CD4-positive, alpha-beta T cell (primary cell): ENCODE measurements at regions not wholly inside any gene's neighbourhood (a gene's known extent, or its start where the extent isn't known, plus 50 kb on each side); places are given as distances from the start of the nearest gene placed in this dataset.

ENCODE experiments used
- ATAC-seq: fragments of 200-7000 bp; cut with Tn5 transposase; one replicate; pipeline ENCODE4 v1.10.0; 2022; ENCODE audit warnings: mild to moderate bottlenecking; ENCODE audit not compliant: poor library complexity
- CTCF ChIA-PET: fragments of 350-600 bp; sonication (Branson Sonifier 250); formaldehyde crosslinking; loops from one replicate; lab custom pipeline; 2021; ENCODE audit warnings: antibody characterized with exemption, inconsistent platforms; lab: Charles Lee
- POLR2A ChIA-PET: fragments of 350-600 bp; sonication (Branson Sonifier 250); formaldehyde crosslinking; loops from one replicate; lab custom pipeline; 2021; ENCODE audit warnings: antibody characterized with exemption, inconsistent platforms; lab: Charles Lee
- DNase-seq, 14 experiments: peaks; one replicate each; pipeline ENCODE4 v3.0.0-alpha.2; 2013 to 2020; ENCODE audit warnings: mixed read lengths in 2 of 14
- H3K27ac ChIP-seq, 2 donors: one replicate each; pipeline versions ENCODE4 v1.5.1 to v1.7.0; 2013; ENCODE audit warnings: low read length in 2 of 2, low read depth in 1 of 2, mild to moderate bottlenecking in 1 of 2
- H3K27me3 ChIP-seq, 2 experiments: 1 replicate in 1 of 2; 2 replicates in 1 of 2; pipeline versions ENCODE4 v1.6.1 to v1.7.0; 2013; ENCODE audit warnings: low read length in 2 of 2, control low read depth in 1 of 2, mild to moderate bottlenecking in 1 of 2, moderate library complexity in 1 of 2; ENCODE audit not compliant: insufficient read depth in 2 of 2, control insufficient read depth in 1 of 2
- H3K36me3 ChIP-seq: one replicate; pipeline ENCODE4 v1.6.1; 2013; ENCODE audit warnings: low read length, control low read depth; ENCODE audit not compliant: insufficient read depth
- H3K4me1 ChIP-seq: one replicate; pipeline ENCODE4 v1.6.1; 2013; ENCODE audit warnings: low read length, control low read depth; ENCODE audit not compliant: insufficient read depth
- H3K4me3 ChIP-seq: one replicate; pipeline ENCODE4 v1.5.1; 2013; ENCODE audit warnings: mild to moderate bottlenecking, low read length, moderate library complexity
- H3K9me3 ChIP-seq, 2 experiments: 1 replicate in 1 of 2; 2 replicates in 1 of 2; pipeline versions ENCODE4 v1.6.1 to v1.7.0; 2013; ENCODE audit warnings: low read length in 2 of 2, mild to moderate bottlenecking in 2 of 2, control low read depth in 1 of 2, moderate library complexity in 1 of 2; ENCODE audit not compliant: control insufficient read depth in 1 of 2, insufficient read depth in 1 of 2
- H3K27ac Mint-ChIP-seq: one replicate; pipeline ENCODE4 v1.8.0; 2020; ENCODE audit warnings: mixed read lengths
- H3K27me3 Mint-ChIP-seq: one replicate; pipeline ENCODE4 v1.8.0; 2021; ENCODE audit warnings: mixed read lengths
- H3K36me3 Mint-ChIP-seq: one replicate; pipeline ENCODE4 v1.8.0; 2021; ENCODE audit warnings: low read depth, mixed read lengths
- H3K4me1 Mint-ChIP-seq: one replicate; pipeline ENCODE4 v1.8.0; 2021; ENCODE audit warnings: low read depth, mixed read lengths
- H3K4me3 Mint-ChIP-seq: one replicate; pipeline ENCODE4 v1.8.0; 2020; ENCODE audit warnings: mild to moderate bottlenecking, mixed read lengths
- H3K9me3 Mint-ChIP-seq: one replicate; pipeline ENCODE4 v1.8.0; 2020; ENCODE audit warnings: mixed read lengths
- CTCF ChIP-seq: fragments of 200-600 bp; IDR thresholded peaks from one replicate; pipeline ENCODE4 v1.8.0; 2022; ENCODE audit warnings: antibody characterized with exemption, mild to moderate bottlenecking
- intact Hi-C, 2 experiments: fragments of 100-400 bp; cut with DNase I in 1 of 2; cut with micrococcal nuclease in 1 of 2; formaldehyde crosslinking; loops; one replicate each; pipeline versions ENCODE4 v1.15.1 to v1.9.0; 2023 to 2025; cut with DNase I, micrococcal nuclease

- no peaks in the 10 kb centered on the region for H3K36me3 Mint-ChIP-seq
- intact Hi-C loops = no loop called here
- no peaks in the 10 kb centered on the region for H3K9me3 ChIP-seq
- no peaks in the 10 kb centered on the region for H3K4me1 Mint-ChIP-seq
- no peak overlapping the region for H3K27ac Mint-ChIP-seq
- no peak overlapping the region for H3K4me3 Mint-ChIP-seq
- H3K9me3 Mint-ChIP-seq = no peaks in the 10 kb centered on the region
- POLR2A ChIA-PET = no interaction called here
- no peaks in the 10 kb centered on the region for H3K36me3 ChIP-seq
- no peak overlapping the region for H3K27ac ChIP-seq
- no peak for DNase-seq
- peaks cover 0 to 5% of the 10 kb centered on the region in 2 experiments for H3K27me3 ChIP-seq
- no peak for TF ChIP-seq CTCF
- CTCF ChIA-PET = interaction anchor here (0.9 kb wide), 1 partner anchor 14 kb away, joined by 4 read pairs; no protein-coding TSS in a partner anchor
- H3K4me1 ChIP-seq = no peaks in the 10 kb centered on the region
- H3K27me3 Mint-ChIP-seq = peaks cover 22% of the 10 kb centered on the region
- no peak for ATAC-seq
- H3K4me3 ChIP-seq = no peak overlapping the region
Observed at GRCh38 chr4:112952313-112952700, 97.1 kb upstream of the ANK2 start.

GRCh38 chr4:112953262-112953661, 96.2 kb upstream of the ANK2 start:
- Histone ChIP-seq H3K9me3 (no peaks in the 10 kb centered on the region), H3K27me3 (peaks cover 0 to 5% of the 10 kb centered on the region in 2 experiments), H3K36me3 (no peaks in the 10 kb centered on the region), H3K4me1 (no peaks in the 10 kb centered on the region), H3K27ac (no peak overlapping the region), H3K4me3 (no peak overlapping the region)
- ChIA-PET CTCF (no interaction called here), POLR2A (no interaction called here)
- Mint-ChIP-seq H3K4me3 (no peak overlapping the region), H3K27ac (no peak overlapping the region), H3K27me3 (peaks cover 22% of the 10 kb centered on the region), H3K36me3 (no peaks in the 10 kb centered on the region), H3K9me3 (no peaks in the 10 kb centered on the region), H3K4me1 (no peaks in the 10 kb centered on the region)
- TF ChIP-seq CTCF = no peak
- intact Hi-C loops = no loop called here
- ATAC-seq (no peak), DNase-seq (no peak)

GRCh38 chr4:112954286-112954685, 95.2 kb upstream of the ANK2 start:
- no peaks in the 10 kb centered on the region for H3K36me3 Mint-ChIP-seq
- H3K4me3 Mint-ChIP-seq = no peak overlapping the region
- TF ChIP-seq CTCF = no peak
- peaks cover 22% of the 10 kb centered on the region for H3K27me3 Mint-ChIP-seq
- H3K9me3 ChIP-seq = no peaks in the 10 kb centered on the region
- ATAC-seq (no peak), DNase-seq (no peak)
- H3K27ac Mint-ChIP-seq = no peak overlapping the region
- H3K4me3 ChIP-seq = no peak overlapping the region
- POLR2A ChIA-PET = no interaction called here
- intact Hi-C loops = no loop called here
- no peaks in the 10 kb centered on the region for H3K4me1 Mint-ChIP-seq
- peaks cover 0 to 5% of the 10 kb centered on the region in 2 experiments for H3K27me3 ChIP-seq
- CTCF ChIA-PET = no interaction called here
- no peaks in the 10 kb centered on the region for H3K36me3 ChIP-seq
- no peaks in the 10 kb centered on the region for H3K9me3 Mint-ChIP-seq
- no peaks in the 10 kb centered on the region for H3K4me1 ChIP-seq
- no peak overlapping the region for H3K27ac ChIP-seq
